ENCODE measurements at regions not wholly inside any gene's neighbourhood (a gene's known extent, or its start where the extent isn't known, plus 50 kb on each side); places are given as distances from the start of the nearest gene placed in this dataset.

DNA sequence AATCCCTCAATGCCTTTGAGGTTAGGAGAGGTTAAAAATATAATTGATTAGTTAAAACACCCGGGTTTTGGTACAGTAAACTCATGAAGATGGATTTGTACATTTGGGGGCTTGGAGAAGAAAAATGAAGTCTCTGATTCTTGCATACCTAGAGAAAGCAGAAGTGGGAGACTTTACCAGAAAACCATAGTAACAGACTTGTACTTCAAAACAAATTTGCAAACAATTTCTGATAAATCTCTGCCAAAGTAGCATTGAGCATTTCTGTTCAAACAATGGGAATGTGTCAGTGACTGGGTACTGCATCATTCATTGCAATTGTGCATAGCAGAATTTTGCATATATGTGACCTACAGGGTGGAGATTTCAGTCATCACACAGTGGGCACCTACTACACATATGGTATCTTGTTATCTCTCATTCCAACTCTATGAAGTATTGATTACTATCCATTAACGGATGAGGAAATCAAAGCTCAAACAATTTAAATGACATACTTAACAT is 256.9 kb downstream of the PLK2 start:
- H3K27ac ChIP-seq = no peak overlapping the region
- no peak overlapping the region for H3K4me3 ChIP-seq
- H3K36me3 ChIP-seq = no peaks in the 10 kb centered on the region
- no peak for DNase-seq
- no peaks in the 10 kb centered on the region for H3K27me3 ChIP-seq
- no peaks in the 10 kb centered on the region for H3K9me3 ChIP-seq (replicated peaks)
- peaks cover 21% of the 10 kb centered on the region for H3K4me1 ChIP-seq

DNA sequence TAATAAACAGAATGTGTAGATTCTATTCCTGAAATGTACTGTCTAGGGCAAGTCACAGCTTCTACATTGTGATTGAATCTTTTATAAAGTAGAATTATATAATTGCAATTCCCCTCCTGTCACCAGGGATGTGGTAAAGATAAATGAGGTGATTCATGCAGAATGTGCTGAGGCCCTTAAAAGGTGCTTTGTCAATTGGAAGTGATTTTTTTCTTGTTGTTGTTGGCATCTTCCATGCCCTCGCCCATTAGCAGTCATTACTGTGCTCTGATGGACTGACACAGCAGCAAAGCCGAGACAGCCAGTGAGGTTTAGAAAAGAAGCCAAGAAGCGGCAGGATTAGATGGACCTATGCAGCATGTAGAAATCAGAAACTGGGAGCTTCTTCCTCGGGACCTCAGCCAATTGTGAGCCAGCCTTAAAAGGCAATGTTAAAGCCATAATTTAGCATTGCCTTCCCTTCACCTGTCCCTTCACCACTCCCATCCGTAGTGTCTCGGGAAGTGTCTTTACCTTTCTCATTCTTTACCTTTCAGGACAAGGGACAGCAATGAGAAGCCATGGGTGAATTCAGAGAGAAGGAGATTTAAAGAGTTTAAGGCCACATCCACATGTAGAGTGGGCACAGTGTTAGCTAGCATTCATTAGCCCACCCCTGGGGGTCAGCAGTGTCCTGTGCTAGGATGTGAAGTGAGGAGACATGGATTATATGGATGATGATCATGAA is 257.8 kb downstream of the PLK2 start:
- no peak for DNase-seq
- H3K27ac ChIP-seq = no peak overlapping the region
- H3K4me1 ChIP-seq = peaks cover 16% of the 10 kb centered on the region
- H3K27me3 ChIP-seq = no peaks in the 10 kb centered on the region
- no peaks in the 10 kb centered on the region for H3K36me3 ChIP-seq
- no peaks in the 10 kb centered on the region for H3K9me3 ChIP-seq (replicated peaks)
- H3K4me3 ChIP-seq = no peak overlapping the region

DNA sequence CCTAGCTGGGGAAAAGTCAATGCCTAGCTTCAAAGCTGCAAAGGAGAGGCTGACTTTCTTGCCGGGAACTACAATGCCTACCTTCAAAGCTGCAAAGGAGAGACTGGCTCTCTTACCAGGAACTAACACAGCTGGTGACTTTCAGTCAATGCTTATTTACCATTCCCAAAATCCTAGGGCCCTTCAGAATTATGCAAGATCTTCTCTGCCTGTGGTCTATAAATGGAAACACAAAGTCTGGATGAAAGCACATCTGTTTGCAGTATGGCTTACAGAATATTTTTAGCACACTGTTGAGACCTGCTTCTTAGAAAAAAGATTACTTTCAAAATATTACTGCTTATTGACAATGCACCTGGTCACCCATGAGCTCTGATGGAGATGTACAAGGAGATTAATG is 259.4 kb downstream of the PLK2 start:
- DNase-seq = peak in 1 of 2 experiments; percentile 54
- Histone ChIP-seq H3K36me3 (no peaks in the 10 kb centered on the region), H3K27ac (no peak overlapping the region), H3K4me3 (no peak overlapping the region), H3K27me3 (no peaks in the 10 kb centered on the region), H3K4me1 (peaks cover 6% of the 10 kb centered on the region), H3K9me3 (replicated peaks) (no peaks in the 10 kb centered on the region; the same call in 1 of the 2 replicates)

DNA sequence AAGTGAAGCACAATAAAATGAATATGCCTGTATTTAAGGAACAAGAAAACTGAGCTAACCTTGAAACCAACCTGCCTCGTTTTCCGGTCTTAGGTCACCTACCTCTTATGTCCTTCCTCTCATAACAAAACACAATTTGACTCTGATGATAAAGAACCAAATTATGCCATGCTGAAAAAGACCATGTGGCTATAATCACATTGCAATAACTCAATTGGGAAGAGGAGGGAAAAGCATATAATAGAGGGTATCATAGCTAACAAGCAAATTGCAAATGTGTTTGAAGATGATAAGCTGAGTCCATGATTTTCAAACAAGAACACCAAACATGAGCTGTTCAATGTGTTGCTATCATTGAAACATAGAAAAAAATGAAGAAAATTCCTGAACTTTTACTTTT is 260.8 kb downstream of the PLK2 start:
- Histone ChIP-seq H3K27me3 (no peaks in the 10 kb centered on the region), H3K27ac (no peak overlapping the region), H3K4me1 (no peaks in the 10 kb centered on the region), H3K9me3 (replicated peaks) (no peaks in the 10 kb centered on the region; the same call in 1 of the 2 replicates), H3K36me3 (no peaks in the 10 kb centered on the region), H3K4me3 (no peak overlapping the region)
- no peak for DNase-seq

DNA sequence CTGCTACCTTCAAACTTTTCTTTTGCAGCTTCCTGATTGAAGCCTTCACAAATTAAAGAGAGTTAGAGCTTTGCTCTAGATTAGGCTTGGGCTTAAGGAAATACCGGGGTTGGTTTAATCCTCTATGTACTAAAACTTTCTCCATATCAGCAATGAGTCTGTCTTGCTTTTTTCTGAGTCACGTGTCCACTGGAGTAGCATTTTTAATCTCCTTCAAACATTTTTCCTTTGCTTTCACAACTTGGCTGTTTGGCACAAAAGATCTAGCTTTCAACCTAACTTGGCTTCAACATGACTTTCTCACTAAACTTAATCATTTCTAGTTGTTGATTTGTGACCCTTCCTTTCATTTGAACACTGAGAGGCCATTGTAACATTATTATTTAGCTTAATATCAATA is 261.6 kb downstream of the PLK2 start:
- H3K4me3 ChIP-seq = no peak overlapping the region
- DNase-seq = no peak
- no peaks in the 10 kb centered on the region for H3K36me3 ChIP-seq
- no peaks in the 10 kb centered on the region for H3K4me1 ChIP-seq
- no peak overlapping the region for H3K27ac ChIP-seq
- H3K27me3 ChIP-seq = no peaks in the 10 kb centered on the region
- H3K9me3 ChIP-seq (replicated peaks) = no peaks in the 10 kb centered on the region; the same call in 1 of the 2 replicates

DNA sequence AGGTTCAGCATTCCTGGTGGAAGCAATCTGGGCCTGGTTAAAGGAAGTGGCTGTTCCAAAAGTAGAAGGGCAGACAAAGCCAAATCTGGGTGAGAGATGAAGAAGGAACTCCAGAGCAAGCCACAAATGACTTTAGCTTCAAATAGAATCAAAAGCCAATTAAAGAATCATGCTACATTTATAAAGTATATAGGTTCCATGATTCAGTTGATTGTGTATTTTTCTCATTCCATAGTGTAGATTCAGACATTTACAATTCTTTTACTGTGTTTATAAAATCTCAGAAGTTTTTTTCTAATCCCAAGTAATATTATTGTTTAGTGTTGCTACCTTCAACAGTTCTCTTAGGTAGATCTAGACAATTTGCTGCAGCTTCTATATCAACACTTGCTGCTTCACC is 262.0 kb downstream of the PLK2 start:
- no peak for DNase-seq
- Histone ChIP-seq H3K27me3 (no peaks in the 10 kb centered on the region), H3K4me3 (no peak overlapping the region), H3K9me3 (replicated peaks) (no peaks in the 10 kb centered on the region; the same call in 1 of the 2 replicates), H3K36me3 (no peaks in the 10 kb centered on the region), H3K27ac (no peak overlapping the region), H3K4me1 (no peaks in the 10 kb centered on the region)

DNA sequence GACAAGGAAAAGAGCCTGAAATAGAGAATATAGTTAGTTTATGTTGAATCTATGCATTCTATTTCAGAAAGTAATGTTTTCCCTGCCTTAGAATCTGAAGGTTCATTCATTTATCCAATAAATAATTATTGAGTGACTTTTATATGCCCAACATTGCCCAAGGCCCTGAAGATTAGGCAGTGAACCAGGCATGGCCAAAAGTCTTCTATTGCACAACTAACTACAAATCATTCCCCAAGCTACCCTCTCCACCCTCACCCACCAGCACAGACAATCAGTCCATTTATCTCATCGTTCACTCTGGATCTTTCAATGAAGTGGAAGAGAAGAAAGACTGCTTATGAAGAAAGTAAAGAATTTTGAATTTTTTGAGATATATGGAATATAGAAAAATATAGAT is 268.4 kb downstream of the PLK2 start:
- H3K27ac ChIP-seq = no peak overlapping the region
- no peak overlapping the region for H3K4me3 ChIP-seq
- no peaks in the 10 kb centered on the region; the same call in 1 of the 2 replicates for H3K9me3 ChIP-seq (replicated peaks)
- DNase-seq = no peak
- peaks cover 28% of the 10 kb centered on the region for H3K4me1 ChIP-seq
- H3K36me3 ChIP-seq = no peaks in the 10 kb centered on the region
- no peaks in the 10 kb centered on the region for H3K27me3 ChIP-seq

DNA sequence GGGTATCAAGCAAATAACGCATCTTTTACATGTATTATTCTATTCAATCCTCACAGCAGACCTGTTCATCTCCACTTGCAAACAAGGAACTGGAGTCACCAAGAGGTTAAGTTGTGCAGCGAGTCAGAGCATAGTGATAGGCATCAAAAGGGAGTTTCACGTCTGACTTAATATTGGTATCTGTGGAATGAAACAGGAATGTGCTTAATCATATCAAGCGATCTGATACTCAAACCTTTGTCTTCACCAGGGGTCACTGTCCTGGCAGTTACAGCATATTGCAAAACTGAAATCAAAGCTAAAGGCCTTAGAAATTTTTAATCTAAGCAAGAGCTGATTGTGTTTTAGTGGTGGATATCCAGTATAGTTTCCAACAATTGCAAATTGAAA is 271.6 kb downstream of the PLK2 start:
- no peaks in the 10 kb centered on the region for H3K9me3 ChIP-seq (replicated peaks)
- no peaks in the 10 kb centered on the region for H3K36me3 ChIP-seq
- peaks cover 56% of the 10 kb centered on the region for H3K4me1 ChIP-seq
- H3K27me3 ChIP-seq = no peaks in the 10 kb centered on the region
- DNase-seq = peak; percentile 54 to 59
- no peak overlapping the region for H3K4me3 ChIP-seq
- H3K27ac ChIP-seq = peak overlapping the region; percentile 64

DNA sequence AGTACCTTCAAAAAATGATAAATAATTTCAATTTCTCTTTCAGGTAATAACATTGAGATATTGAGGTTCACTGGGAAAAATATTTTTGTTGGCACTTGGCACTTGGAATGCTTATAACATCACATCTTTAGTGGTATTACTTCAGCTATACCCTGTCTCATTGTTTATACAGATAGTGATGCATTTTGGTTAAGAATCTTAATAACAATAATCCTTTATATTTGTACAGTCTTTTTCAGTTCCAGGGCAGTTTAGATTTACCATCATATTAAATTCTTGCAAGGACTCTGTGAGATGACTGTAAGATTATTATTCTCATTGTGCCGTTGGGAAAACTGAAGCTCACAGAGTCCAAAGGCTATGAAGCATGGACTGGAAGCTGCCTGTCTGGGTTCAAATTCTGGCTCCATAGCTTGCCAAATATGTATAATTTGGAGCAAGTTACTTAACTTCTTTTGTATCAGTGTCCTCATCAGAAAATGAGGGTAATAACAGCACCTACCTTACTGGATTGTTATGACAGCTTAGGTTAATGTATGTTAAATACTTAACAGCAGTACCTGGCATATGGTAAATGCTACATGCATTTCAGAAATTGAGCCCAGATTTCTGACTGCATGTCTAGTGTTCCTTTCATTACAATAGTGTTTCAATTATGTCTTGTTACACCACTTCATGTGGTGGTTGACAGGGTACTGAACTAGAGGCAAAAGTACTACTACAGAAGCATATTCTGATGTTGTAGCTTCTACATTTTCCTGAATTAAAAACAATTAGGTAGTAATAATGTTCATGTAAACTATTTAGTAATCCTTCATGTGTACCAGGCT is 272.2 kb downstream of the PLK2 start:
- H3K27me3 ChIP-seq = no peaks in the 10 kb centered on the region
- DNase-seq = no peak
- peak overlapping the region; percentile 64; the same call in 1 of the 2 replicates for H3K27ac ChIP-seq
- peaks cover 60% of the 10 kb centered on the region for H3K4me1 ChIP-seq
- H3K4me3 ChIP-seq = no peak overlapping the region
- no peaks in the 10 kb centered on the region for H3K9me3 ChIP-seq (replicated peaks)
- no peaks in the 10 kb centered on the region for H3K36me3 ChIP-seq

DNA sequence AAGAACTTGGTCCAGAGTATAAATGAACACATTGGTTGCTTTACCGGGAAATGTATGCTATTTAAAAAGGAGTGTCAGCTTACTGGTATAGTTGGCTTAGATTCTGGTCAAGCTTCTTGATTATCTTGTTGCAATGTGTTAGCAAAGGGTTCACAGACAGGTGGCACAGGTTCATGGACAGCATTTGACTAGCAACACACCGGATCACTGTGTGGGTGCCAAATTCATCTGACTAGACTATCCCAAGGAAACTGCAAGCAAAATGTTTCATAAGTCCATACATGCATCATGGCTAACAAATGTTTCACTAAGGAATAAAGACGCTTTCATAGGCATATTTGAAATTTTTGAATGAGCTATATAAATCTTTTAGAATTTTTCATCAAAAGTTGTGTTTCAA is 274.1 kb downstream of the PLK2 start:
- Histone ChIP-seq H3K36me3 (no peaks in the 10 kb centered on the region), H3K27me3 (no peaks in the 10 kb centered on the region), H3K4me3 (no peak overlapping the region), H3K27ac (peak overlapping the region; percentile 49), H3K4me1 (peaks cover 60% of the 10 kb centered on the region), H3K9me3 (replicated peaks) (no peaks in the 10 kb centered on the region)
- DNase-seq = no peak

DNA sequence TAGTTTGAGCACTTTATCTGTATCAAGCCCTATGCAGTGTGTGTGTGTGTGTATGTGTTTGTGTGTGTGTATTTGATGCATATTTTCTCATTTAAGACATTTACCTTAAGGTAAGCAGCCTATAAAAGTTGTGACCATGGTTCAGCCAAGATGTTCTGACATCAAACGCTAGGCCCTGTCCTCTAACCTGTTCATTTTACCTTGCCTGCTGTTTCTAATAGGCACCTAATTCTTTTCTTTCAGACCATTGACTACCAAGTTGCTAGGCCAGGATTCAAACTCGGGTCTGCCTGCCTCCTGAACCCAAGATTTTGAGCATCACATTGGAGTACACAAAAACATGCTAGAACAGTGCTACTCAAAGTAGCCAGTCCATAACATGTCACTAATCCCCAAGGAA is 274.5 kb downstream of the PLK2 start:
- H3K27ac ChIP-seq = peak overlapping the region; percentile 49
- no peaks in the 10 kb centered on the region for H3K9me3 ChIP-seq (replicated peaks)
- peaks cover 60% of the 10 kb centered on the region for H3K4me1 ChIP-seq
- no peak overlapping the region for H3K4me3 ChIP-seq
- no peaks in the 10 kb centered on the region for H3K36me3 ChIP-seq
- no peaks in the 10 kb centered on the region for H3K27me3 ChIP-seq
- no peak for DNase-seq

DNA sequence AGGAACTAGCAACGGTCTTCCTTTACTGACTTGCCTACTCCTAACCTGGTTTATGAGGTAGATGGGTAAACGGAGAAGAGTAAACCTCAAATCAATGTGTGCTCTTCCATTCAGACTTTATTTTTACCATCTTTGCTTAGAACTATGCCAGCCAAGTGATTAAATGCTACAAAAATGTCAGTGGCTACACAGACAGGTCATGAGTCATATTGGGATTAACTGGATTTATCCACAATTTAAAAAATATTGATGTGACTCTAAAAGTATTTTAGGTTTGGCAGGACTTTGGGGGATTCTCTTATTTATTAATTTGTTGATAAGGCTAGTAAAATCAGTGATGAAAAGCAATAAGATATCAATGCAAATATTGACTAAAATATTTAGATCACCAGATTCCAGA is 275.0 kb downstream of the PLK2 start:
- no peaks in the 10 kb centered on the region for H3K9me3 ChIP-seq (replicated peaks)
- no peak overlapping the region for H3K4me3 ChIP-seq
- H3K27me3 ChIP-seq = no peaks in the 10 kb centered on the region
- peaks cover 60% of the 10 kb centered on the region for H3K4me1 ChIP-seq
- no peaks in the 10 kb centered on the region for H3K36me3 ChIP-seq
- peak overlapping the region; percentile 49 for H3K27ac ChIP-seq
- DNase-seq = peak in 1 of 2 experiments; percentile 37

DNA sequence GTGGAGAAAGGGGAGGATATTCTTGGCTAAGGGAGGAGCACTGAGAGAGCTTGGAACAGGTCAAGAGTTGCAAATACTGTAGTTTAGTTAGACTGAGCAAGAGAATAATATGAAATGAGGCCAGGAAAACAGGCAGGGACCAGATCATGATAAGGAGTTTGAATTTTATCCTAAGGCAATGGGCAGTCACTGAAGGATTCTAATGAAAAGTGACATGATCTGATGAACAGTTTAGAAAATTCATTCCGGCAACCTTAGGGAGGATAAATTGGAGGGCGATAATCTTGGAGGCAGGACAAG is 276.1 kb downstream of the PLK2 start:
- Histone ChIP-seq H3K27me3 (no peaks in the 10 kb centered on the region), H3K36me3 (no peaks in the 10 kb centered on the region), H3K4me1 (peaks cover 48% of the 10 kb centered on the region), H3K9me3 (replicated peaks) (no peaks in the 10 kb centered on the region), H3K4me3 (no peak overlapping the region), H3K27ac (no peak overlapping the region)
- DNase-seq = no peak

DNA sequence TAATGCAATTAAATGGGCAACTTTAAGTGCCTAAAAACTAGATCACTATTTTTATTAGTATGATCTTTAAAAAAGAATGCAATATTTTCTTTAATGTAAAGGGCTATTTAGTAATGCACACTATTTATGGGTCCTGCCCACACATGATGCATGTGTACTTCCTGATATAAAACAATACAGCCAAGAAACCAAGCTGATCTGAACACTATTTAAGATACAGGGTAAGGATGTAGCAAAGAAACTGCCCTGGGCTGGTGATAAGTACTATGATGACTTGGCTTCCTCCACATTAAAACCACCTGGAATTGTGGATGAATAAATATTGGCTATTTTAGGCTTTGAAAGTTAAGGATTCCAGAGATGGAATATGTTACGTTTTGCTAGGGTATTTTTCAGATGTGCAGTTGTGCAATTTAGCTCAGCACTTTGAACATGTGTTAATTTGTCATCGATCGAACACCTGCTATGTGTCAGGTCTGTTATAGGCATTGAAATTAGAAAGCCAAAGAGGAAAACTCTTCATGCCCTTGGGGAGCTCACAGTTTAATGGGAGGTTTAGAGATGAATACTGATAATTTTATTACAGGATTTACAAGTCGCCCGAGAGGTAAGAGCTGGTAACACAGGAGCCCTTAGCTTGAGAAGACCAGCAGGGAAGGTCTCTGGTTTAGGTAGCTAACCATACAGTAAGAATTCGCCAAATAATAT is 276.7 kb downstream of the PLK2 start:
- H3K9me3 ChIP-seq (replicated peaks) = no peaks in the 10 kb centered on the region
- no peak overlapping the region for H3K4me3 ChIP-seq
- H3K4me1 ChIP-seq = peaks cover 43% of the 10 kb centered on the region
- H3K27ac ChIP-seq = no peak overlapping the region
- H3K27me3 ChIP-seq = no peaks in the 10 kb centered on the region
- no peaks in the 10 kb centered on the region for H3K36me3 ChIP-seq
- no peak for DNase-seq

DNA sequence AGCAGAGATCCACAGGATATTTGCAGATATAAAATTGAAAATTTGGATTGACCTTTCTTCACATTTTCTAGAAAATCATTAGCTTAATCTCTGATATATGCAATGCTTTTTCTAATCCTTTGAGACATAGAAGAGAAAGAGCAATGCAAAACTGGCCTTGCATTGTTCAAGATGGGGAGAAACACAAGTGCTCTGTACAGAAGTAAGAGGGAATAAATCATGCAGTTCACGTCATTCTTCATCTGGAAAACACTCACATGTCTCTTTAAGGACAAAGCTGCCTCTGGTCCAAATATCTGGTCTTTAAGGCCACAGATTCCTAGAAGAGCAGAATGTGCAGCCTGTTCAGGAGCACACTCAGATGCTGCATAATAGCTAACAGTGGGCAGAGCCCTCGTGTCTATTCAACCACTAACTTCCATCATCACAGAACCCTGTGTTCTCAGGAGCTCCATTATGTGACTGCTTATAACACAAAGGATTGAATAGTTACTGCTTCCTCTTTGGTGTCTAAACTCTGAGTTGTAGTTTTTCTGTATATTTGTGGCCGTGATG is 277.5 kb downstream of the PLK2 start:
- Histone ChIP-seq H3K9me3 (replicated peaks) (no peaks in the 10 kb centered on the region), H3K4me1 (peaks cover 34% of the 10 kb centered on the region), H3K4me3 (no peak overlapping the region), H3K36me3 (no peaks in the 10 kb centered on the region), H3K27me3 (no peaks in the 10 kb centered on the region), H3K27ac (no peak overlapping the region)
- no peak for DNase-seq
